HepG2 (cell line): ENCODE measurements at regions not wholly inside any gene's neighbourhood (a gene's known extent, or its start where the extent isn't known, plus 50 kb on each side); places are given as distances from the start of the nearest gene placed in this dataset.

Experiments
- ATAC-seq: fragments of 200-7000 bp; cut with Tn5 transposase; 3 replicates; pipeline ENCODE4 v1.9.1; 2020; ENCODE audit warnings: mild to moderate bottlenecking, moderate library complexity
- BruUV-seq: library from RNA; stranded (reverse); fragments of 400-500 nt; replicated peaks from 2 replicates; lab custom pipeline; 2021; lab: Mats Ljungman, UMichigan
- CTCF ChIA-PET: fragments of 300-600 bp; formaldehyde crosslinking; extraction: SDS; loops from one replicate; lab custom pipeline; 2021; ENCODE audit warnings: low total read pairs, inconsistent platforms, low intra/inter-chr PET ratio; lab: Yijun Ruan, JAX
- POLR2A ChIA-PET: fragments of 350-600 bp; sonication (Branson Sonifier 250); formaldehyde crosslinking; loops from one replicate; lab custom pipeline; 2020; ENCODE audit warnings: antibody characterized with exemption, inconsistent platforms; lab: Yijun Ruan, JAX
- DNase-seq: peaks from one replicate; pipeline ENCODE4 v3.0.0-alpha.2; 2015; ENCODE audit warnings: low spot score
- FAIRE-seq: peaks from 3 replicates; lab custom pipeline; 2011; peaks lifted over from hg19 to GRCh38; lab: Jason Lieb, UNC
- H2AFZ ChIP-seq: one replicate; pipeline ENCODE4 v1.6.1; 2011; ENCODE audit warnings: low read length, inconsistent platforms
- H3K27ac ChIP-seq: fragments of 300-600 bp; 3 replicates; pipeline ENCODE4 v1.8.0; 2011; ENCODE audit warnings: mixed run types, mild to moderate bottlenecking, mixed read lengths, low read length, inconsistent platforms; ENCODE audit not compliant: insufficient read depth; ENCODE audit errors: extremely low read length
- H3K27me3 ChIP-seq, 2 experiments: fragments of 200-600 bp in 1 of 2; 2 replicates in 1 of 2; 3 replicates in 1 of 2; pipeline versions ENCODE4 v1.6.0 to v1.8.0; 2011; ENCODE audit warnings: low read length in 2 of 2, mild to moderate bottlenecking in 2 of 2, moderate library complexity in 2 of 2, inconsistent platforms in 1 of 2; ENCODE audit not compliant: insufficient read depth in 2 of 2, control insufficient read depth in 1 of 2
- H3K36me3 ChIP-seq, 2 experiments: fragments of 200-600 bp in 1 of 2; replicated peaks in 1 of 2; 2 replicates in 1 of 2; 3 replicates in 1 of 2; pipeline versions ENCODE4 v1.5.1 to v1.8.0; 2011; ENCODE audit warnings: low read length in 2 of 2, inconsistent platforms in 1 of 2; ENCODE audit not compliant: insufficient read depth in 2 of 2, control insufficient read depth in 1 of 2
- H3K4me1 ChIP-seq: 2 replicates; pipeline ENCODE4 v1.5.1; 2012; ENCODE audit warnings: low read length, inconsistent platforms; ENCODE audit not compliant: insufficient read depth
- H3K4me2 ChIP-seq: 2 replicates; pipeline ENCODE4 v1.6.0; 2011; ENCODE audit warnings: low read depth, low read length, inconsistent platforms
- H3K4me3 ChIP-seq, 3 experiments: fragments of 200-600 bp in 1 of 3; sonication (generic), shearing (Covaris generic) in 1 of 3; replicated peaks in 1 of 3; 2 replicates each; pipeline ENCODE4 v1.5.1; 2011 to 2016; ENCODE audit warnings: low read length in 3 of 3, inconsistent platforms in 2 of 3, low read depth in 2 of 3, mild to moderate bottlenecking in 2 of 3, control low read depth in 1 of 3, mixed read lengths in 1 of 3; ENCODE audit not compliant: insufficient read depth in 1 of 3
- H3K79me2 ChIP-seq: one replicate; pipeline ENCODE4 v1.6.1; 2011; ENCODE audit warnings: low read length, inconsistent platforms; ENCODE audit not compliant: insufficient read depth
- H3K9ac ChIP-seq: 2 replicates; pipeline ENCODE4 v1.6.0; 2011; ENCODE audit warnings: mild to moderate bottlenecking, low read depth, low read length, inconsistent platforms; ENCODE audit not compliant: insufficient read depth
- H3K9me3 ChIP-seq: 2 replicates; pipeline ENCODE4 v1.5.1; 2012; ENCODE audit warnings: mild to moderate bottlenecking, low read length
- H4K20me1 ChIP-seq: 2 replicates; pipeline ENCODE4 v1.6.0; 2011; ENCODE audit warnings: inconsistent platforms, mild to moderate bottlenecking, low read length, moderate library complexity; ENCODE audit not compliant: insufficient read depth
- ARID5B ChIP-seq: IDR thresholded peaks from 2 replicates; pipeline ENCODE4 v1.4.0; 2020; ENCODE audit warnings: mild to moderate bottlenecking, missing genetic modification reagents
- HBP1 ChIP-seq: IDR thresholded peaks from 2 replicates; pipeline ENCODE4 v1.6.1; 2016; ENCODE audit warnings: low read depth, control low read depth
- ISX ChIP-seq: sonication (generic); formaldehyde crosslinking; conservative IDR thresholded peaks from 2 replicates; pipeline ENCODE4 v1.5.0; 2020; ENCODE audit warnings: missing genetic modification reagents
- NFKB2 ChIP-seq: sonication (generic); formaldehyde crosslinking; IDR thresholded peaks from 2 replicates; pipeline ENCODE4 v1.4.0; 2020; ENCODE audit warnings: missing genetic modification reagents, borderline replicate concordance
- PHF20 ChIP-seq: sonication (generic); formaldehyde crosslinking; IDR thresholded peaks from 2 replicates; pipeline ENCODE4 v1.5.0; 2020; ENCODE audit warnings: mild to moderate bottlenecking, missing genetic modification reagents
- SKIL ChIP-seq: sonication (generic); formaldehyde crosslinking; IDR thresholded peaks from 2 replicates; pipeline ENCODE4 v1.8.0; 2022; ENCODE audit warnings: missing genetic modification reagents, mild to moderate bottlenecking, moderate library complexity, borderline replicate concordance
- ZNF572 ChIP-seq: sonication (generic); formaldehyde crosslinking; IDR thresholded peaks from 2 replicates; pipeline ENCODE4 v1.5.1; 2020; ENCODE audit warnings: mild to moderate bottlenecking, missing genetic modification reagents
- WGBS: methylation state at CpG from one replicate; pipeline ENCODE4 v1.1.6; 2017; ENCODE audit warnings: low lambda C conversion rate; 5-methylcytosine and 5-hydroxymethylcytosine counted together
- in situ Hi-C: cut with HindIII; loops from 2 replicates; pipeline ENCODE4 v1.10.0; 2017; ENCODE audit warnings: low pct_unique_long_range_greater_than_20kb; ENCODE audit not compliant: extremely low pct_ligation_motif_present
- intact Hi-C: fragments of 100-400 bp; cut with micrococcal nuclease; formaldehyde crosslinking; loops from one replicate; pipeline ENCODE4 v1.10.0; 2022; ENCODE audit not compliant: unreplicated experiment

- in situ Hi-C loops (no loop called here), intact Hi-C loops (no loop called here)
- Histone ChIP-seq H3K79me2 (no peaks in the 10 kb centered on the region), H3K4me1 (peaks cover 5% of the 10 kb centered on the region), H2AFZ (no peak overlapping the region), H3K9ac (no peak overlapping the region), H3K36me3 (no peaks in the 10 kb centered on the region), H3K9me3 (no peaks in the 10 kb centered on the region), H4K20me1 (no peaks in the 10 kb centered on the region), H3K27ac (no peak overlapping the region), H3K4me3 (no peak overlapping the region), H3K27me3 (no peaks in the 10 kb centered on the region), H3K4me2 (no peak overlapping the region)
- no peak for FAIRE-seq
- no TSS peak for BruUV-seq
- no peak for ATAC-seq
- TF ChIP-seq ZNF572 (CRISPR knock-in tag) (no peak), ISX (CRISPR knock-in tag) (no peak), PHF20 (CRISPR knock-in tag) (no peak), ARID5B (CRISPR knock-in tag) (no peak), HBP1 (CRISPR knock-in tag) (no peak), NFKB2 (CRISPR knock-in tag) (no peak), SKIL (no peak)
- WGBS, result 2% methylated on average over 1 of the region's 1 CpG
- CTCF ChIA-PET, result no interaction called here
- DNase-seq, result no peak
- POLR2A ChIA-PET, result no interaction called here
Measured at GRCh38 chr12:89173096-89173495, 179.2 kb downstream of the DUSP6 start.
